SK-N-SH (cell line): ENCODE measurements at regions not wholly inside any gene's neighbourhood (a gene's known extent, or its start where the extent isn't known, plus 50 kb on each side); places are given as distances from the start of the nearest gene placed in this dataset.

Source experiments
- EP300 ChIP-seq, 2 experiments: IDR thresholded peaks; 2 replicates each; pipeline versions ENCODE4 v1.4.0 to v1.6.1; 2012; ENCODE audit warnings: borderline replicate concordance in 1 of 2, low read depth in 1 of 2, low read length in 1 of 2
- FOXJ3 ChIP-seq: sonication (generic); formaldehyde crosslinking; IDR thresholded peaks from 2 replicates; pipeline ENCODE4 v1.5.1; 2020; ENCODE audit warnings: mild to moderate bottlenecking, missing genetic modification reagents
- POLR2AphosphoS5 ChIP-seq: IDR thresholded peaks from 2 replicates; pipeline ENCODE4 v1.6.1; 2012; ENCODE audit warnings: low read depth, low read length
- RFX5 ChIP-seq: IDR thresholded peaks from 2 replicates; pipeline ENCODE4 v1.6.1; 2012; ENCODE audit warnings: mild to moderate bottlenecking, improper control_type of control experiment, low read length
- SMC3 ChIP-seq: IDR thresholded peaks from 2 replicates; pipeline ENCODE4 v1.6.1; 2012; ENCODE audit warnings: low read depth, low read length, improper control_type of control experiment
- YY1 ChIP-seq: IDR thresholded peaks from 2 replicates; pipeline ENCODE4 v1.4.0; 2012; ENCODE audit warnings: low read depth, mild to moderate bottlenecking
- TF ChIP-seq, protein P1 (sequence below): IDR thresholded peaks from 2 replicates; pipeline ENCODE4 v1.4.0; 2012; ENCODE audit warnings: low read depth
- TF ChIP-seq, protein P2 (sequence below): fragments of 200-600 bp; sonication (generic); IDR thresholded peaks from 2 replicates; pipeline ENCODE4 v1.6.1; 2017; ENCODE audit warnings: antibody characterized with exemption, mild to moderate bottlenecking, moderate library complexity
- TF ChIP-seq, protein P3 (sequence below): IDR thresholded peaks from 2 replicates; pipeline ENCODE4 v1.6.1; 2012; ENCODE audit warnings: mild to moderate bottlenecking, low read depth, low read length, moderate library complexity

DNA sequence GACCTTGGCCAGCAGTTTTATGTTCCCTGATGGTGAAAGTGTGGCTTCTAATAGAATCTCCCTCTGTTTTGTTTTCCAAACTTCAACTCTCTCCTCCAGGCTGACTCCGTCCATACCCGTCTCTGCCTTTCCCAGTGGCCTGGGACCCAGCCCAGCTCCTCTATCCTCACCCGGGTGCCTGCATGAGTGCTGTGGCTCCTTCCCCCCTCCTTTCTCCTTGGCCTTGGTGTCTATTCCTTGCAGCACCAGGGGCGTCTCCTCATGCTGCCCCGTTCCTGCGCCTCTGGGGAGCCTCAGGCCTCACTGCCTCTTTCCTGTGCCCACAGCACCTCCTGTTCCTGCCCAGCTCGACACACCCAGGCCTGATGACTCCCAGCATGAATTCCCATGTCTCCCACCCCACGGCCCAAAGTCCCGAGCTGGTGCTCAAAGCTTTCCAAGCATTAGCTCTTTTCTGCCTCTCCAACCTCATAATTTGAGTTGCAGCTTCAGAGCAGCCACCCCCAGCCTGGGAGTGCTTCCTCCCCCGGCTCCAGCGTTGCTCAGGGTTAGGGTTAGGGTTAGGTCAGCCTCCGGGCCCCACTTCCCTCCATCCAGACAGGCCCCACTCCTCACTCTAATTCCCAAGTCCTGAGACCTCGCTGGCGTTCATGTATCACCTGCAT is 56.3 kb upstream of the AFDN start:
- TF ChIP-seq FOXJ3 (CRISPR knock-in tag), result no peak
- TF ChIP-seq, protein P1, sequence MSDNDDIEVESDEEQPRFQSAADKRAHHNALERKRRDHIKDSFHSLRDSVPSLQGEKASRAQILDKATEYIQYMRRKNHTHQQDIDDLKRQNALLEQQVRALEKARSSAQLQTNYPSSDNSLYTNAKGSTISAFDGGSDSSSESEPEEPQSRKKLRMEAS, result no peak
- no peak for TF ChIP-seq EP300 (IDR thresholded peaks at IDR 0.05; ENCODE audit: borderline replicate concordance in 1 of 2, low read depth in 1 of 2, low read length in 1 of 2)
- TF ChIP-seq, protein P2, sequence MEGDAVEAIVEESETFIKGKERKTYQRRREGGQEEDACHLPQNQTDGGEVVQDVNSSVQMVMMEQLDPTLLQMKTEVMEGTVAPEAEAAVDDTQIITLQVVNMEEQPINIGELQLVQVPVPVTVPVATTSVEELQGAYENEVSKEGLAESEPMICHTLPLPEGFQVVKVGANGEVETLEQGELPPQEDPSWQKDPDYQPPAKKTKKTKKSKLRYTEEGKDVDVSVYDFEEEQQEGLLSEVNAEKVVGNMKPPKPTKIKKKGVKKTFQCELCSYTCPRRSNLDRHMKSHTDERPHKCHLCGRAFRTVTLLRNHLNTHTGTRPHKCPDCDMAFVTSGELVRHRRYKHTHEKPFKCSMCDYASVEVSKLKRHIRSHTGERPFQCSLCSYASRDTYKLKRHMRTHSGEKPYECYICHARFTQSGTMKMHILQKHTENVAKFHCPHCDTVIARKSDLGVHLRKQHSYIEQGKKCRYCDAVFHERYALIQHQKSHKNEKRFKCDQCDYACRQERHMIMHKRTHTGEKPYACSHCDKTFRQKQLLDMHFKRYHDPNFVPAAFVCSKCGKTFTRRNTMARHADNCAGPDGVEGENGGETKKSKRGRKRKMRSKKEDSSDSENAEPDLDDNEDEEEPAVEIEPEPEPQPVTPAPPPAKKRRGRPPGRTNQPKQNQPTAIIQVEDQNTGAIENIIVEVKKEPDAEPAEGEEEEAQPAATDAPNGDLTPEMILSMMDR, result no peak
- no peak for TF ChIP-seq YY1
- TF ChIP-seq, protein P3, sequence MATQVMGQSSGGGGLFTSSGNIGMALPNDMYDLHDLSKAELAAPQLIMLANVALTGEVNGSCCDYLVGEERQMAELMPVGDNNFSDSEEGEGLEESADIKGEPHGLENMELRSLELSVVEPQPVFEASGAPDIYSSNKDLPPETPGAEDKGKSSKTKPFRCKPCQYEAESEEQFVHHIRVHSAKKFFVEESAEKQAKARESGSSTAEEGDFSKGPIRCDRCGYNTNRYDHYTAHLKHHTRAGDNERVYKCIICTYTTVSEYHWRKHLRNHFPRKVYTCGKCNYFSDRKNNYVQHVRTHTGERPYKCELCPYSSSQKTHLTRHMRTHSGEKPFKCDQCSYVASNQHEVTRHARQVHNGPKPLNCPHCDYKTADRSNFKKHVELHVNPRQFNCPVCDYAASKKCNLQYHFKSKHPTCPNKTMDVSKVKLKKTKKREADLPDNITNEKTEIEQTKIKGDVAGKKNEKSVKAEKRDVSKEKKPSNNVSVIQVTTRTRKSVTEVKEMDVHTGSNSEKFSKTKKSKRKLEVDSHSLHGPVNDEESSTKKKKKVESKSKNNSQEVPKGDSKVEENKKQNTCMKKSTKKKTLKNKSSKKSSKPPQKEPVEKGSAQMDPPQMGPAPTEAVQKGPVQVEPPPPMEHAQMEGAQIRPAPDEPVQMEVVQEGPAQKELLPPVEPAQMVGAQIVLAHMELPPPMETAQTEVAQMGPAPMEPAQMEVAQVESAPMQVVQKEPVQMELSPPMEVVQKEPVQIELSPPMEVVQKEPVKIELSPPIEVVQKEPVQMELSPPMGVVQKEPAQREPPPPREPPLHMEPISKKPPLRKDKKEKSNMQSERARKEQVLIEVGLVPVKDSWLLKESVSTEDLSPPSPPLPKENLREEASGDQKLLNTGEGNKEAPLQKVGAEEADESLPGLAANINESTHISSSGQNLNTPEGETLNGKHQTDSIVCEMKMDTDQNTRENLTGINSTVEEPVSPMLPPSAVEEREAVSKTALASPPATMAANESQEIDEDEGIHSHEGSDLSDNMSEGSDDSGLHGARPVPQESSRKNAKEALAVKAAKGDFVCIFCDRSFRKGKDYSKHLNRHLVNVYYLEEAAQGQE, result no peak
- no peak for TF ChIP-seq SMC3
- TF ChIP-seq RFX5, result no peak
- no peak for TF ChIP-seq POLR2AphosphoS5
